HepG2 (cell line): ENCODE measurements at regions not wholly inside any gene's neighbourhood (a gene's known extent, or its start where the extent isn't known, plus 50 kb on each side); places are given as distances from the start of the nearest gene placed in this dataset.

Experiments used
- ATAC-seq: fragments of 200-7000 bp; cut with Tn5 transposase; 3 replicates; pipeline ENCODE4 v1.9.1; 2020; ENCODE audit warnings: mild to moderate bottlenecking, moderate library complexity
- BruUV-seq: library from RNA; stranded (reverse); fragments of 400-500 nt; replicated peaks from 2 replicates; lab custom pipeline; 2021; lab: Mats Ljungman, UMichigan
- CTCF ChIA-PET: fragments of 300-600 bp; formaldehyde crosslinking; extraction: SDS; loops from one replicate; lab custom pipeline; 2021; ENCODE audit warnings: low total read pairs, inconsistent platforms, low intra/inter-chr PET ratio; lab: Yijun Ruan, JAX
- POLR2A ChIA-PET: fragments of 350-600 bp; sonication (Branson Sonifier 250); formaldehyde crosslinking; loops from one replicate; lab custom pipeline; 2020; ENCODE audit warnings: antibody characterized with exemption, inconsistent platforms; lab: Yijun Ruan, JAX
- DNase-seq: peaks from one replicate; pipeline ENCODE4 v3.0.0-alpha.2; 2015; ENCODE audit warnings: low spot score
- FAIRE-seq: peaks from 3 replicates; lab custom pipeline; 2011; peaks lifted over from hg19 to GRCh38; lab: Jason Lieb, UNC
- H2AFZ ChIP-seq: one replicate; pipeline ENCODE4 v1.6.1; 2011; ENCODE audit warnings: low read length, inconsistent platforms
- H3K27ac ChIP-seq: fragments of 300-600 bp; 3 replicates; pipeline ENCODE4 v1.8.0; 2011; ENCODE audit warnings: mixed run types, mild to moderate bottlenecking, mixed read lengths, low read length, inconsistent platforms; ENCODE audit not compliant: insufficient read depth; ENCODE audit errors: extremely low read length
- H3K27me3 ChIP-seq, 2 experiments: fragments of 200-600 bp in 1 of 2; 2 replicates in 1 of 2; 3 replicates in 1 of 2; pipeline versions ENCODE4 v1.6.0 to v1.8.0; 2011; ENCODE audit warnings: low read length in 2 of 2, mild to moderate bottlenecking in 2 of 2, moderate library complexity in 2 of 2, inconsistent platforms in 1 of 2; ENCODE audit not compliant: insufficient read depth in 2 of 2, control insufficient read depth in 1 of 2
- H3K36me3 ChIP-seq, 2 experiments: fragments of 200-600 bp in 1 of 2; replicated peaks in 1 of 2; 2 replicates in 1 of 2; 3 replicates in 1 of 2; pipeline versions ENCODE4 v1.5.1 to v1.8.0; 2011; ENCODE audit warnings: low read length in 2 of 2, inconsistent platforms in 1 of 2; ENCODE audit not compliant: insufficient read depth in 2 of 2, control insufficient read depth in 1 of 2
- H3K4me1 ChIP-seq: 2 replicates; pipeline ENCODE4 v1.5.1; 2012; ENCODE audit warnings: low read length, inconsistent platforms; ENCODE audit not compliant: insufficient read depth
- H3K4me2 ChIP-seq: 2 replicates; pipeline ENCODE4 v1.6.0; 2011; ENCODE audit warnings: low read depth, low read length, inconsistent platforms
- H3K4me3 ChIP-seq, 3 experiments: fragments of 200-600 bp in 1 of 3; sonication (generic), shearing (Covaris generic) in 1 of 3; replicated peaks in 1 of 3; 2 replicates each; pipeline ENCODE4 v1.5.1; 2011 to 2016; ENCODE audit warnings: low read length in 3 of 3, inconsistent platforms in 2 of 3, low read depth in 2 of 3, mild to moderate bottlenecking in 2 of 3, control low read depth in 1 of 3, mixed read lengths in 1 of 3; ENCODE audit not compliant: insufficient read depth in 1 of 3
- H3K79me2 ChIP-seq: one replicate; pipeline ENCODE4 v1.6.1; 2011; ENCODE audit warnings: low read length, inconsistent platforms; ENCODE audit not compliant: insufficient read depth
- H3K9ac ChIP-seq: 2 replicates; pipeline ENCODE4 v1.6.0; 2011; ENCODE audit warnings: mild to moderate bottlenecking, low read depth, low read length, inconsistent platforms; ENCODE audit not compliant: insufficient read depth
- H3K9me3 ChIP-seq: 2 replicates; pipeline ENCODE4 v1.5.1; 2012; ENCODE audit warnings: mild to moderate bottlenecking, low read length
- H4K20me1 ChIP-seq: 2 replicates; pipeline ENCODE4 v1.6.0; 2011; ENCODE audit warnings: inconsistent platforms, mild to moderate bottlenecking, low read length, moderate library complexity; ENCODE audit not compliant: insufficient read depth
- ATF1 ChIP-seq: IDR thresholded peaks from 2 replicates; pipeline ENCODE4 v1.6.1; 2016; ENCODE audit warnings: mild to moderate bottlenecking, control low read depth
- EEA1 ChIP-seq: sonication (generic); formaldehyde crosslinking; IDR thresholded peaks from 2 replicates; pipeline ENCODE4 v1.5.1; 2020; ENCODE audit warnings: mild to moderate bottlenecking, missing genetic modification reagents, borderline replicate concordance
- PRPF4 ChIP-seq: fragments of 200-400 bp; formaldehyde crosslinking; IDR thresholded peaks from 2 replicates; pipeline ENCODE4 v1.6.1; 2016; ENCODE audit warnings: low read length, low read depth; ENCODE audit not compliant: poor library complexity, severe bottlenecking
- TBL1XR1 ChIP-seq: fragments of 150-350 bp; IDR thresholded peaks from 2 replicates; pipeline ENCODE4 v1.6.1; 2014; ENCODE audit warnings: borderline replicate concordance, low read length; ENCODE audit not compliant: partially characterized antibody
- ZFX ChIP-seq: sonication (generic); formaldehyde crosslinking; IDR thresholded peaks from 2 replicates; pipeline ENCODE4 v1.4.0; 2020; ENCODE audit warnings: mild to moderate bottlenecking, low read depth, missing genetic modification reagents, moderate library complexity
- ZFYVE20 ChIP-seq: sonication (generic); formaldehyde crosslinking; IDR thresholded peaks from 2 replicates; pipeline ENCODE4 v1.8.0; 2023; ENCODE audit warnings: low read depth, mild to moderate bottlenecking, moderate library complexity, missing genetic modification reagents, borderline replicate concordance
- ZNF230 ChIP-seq: sonication (generic); formaldehyde crosslinking; IDR thresholded peaks from 2 replicates; pipeline ENCODE4 v1.4.0; 2020; ENCODE audit warnings: mild to moderate bottlenecking, missing genetic modification reagents
- ZNF570 ChIP-seq: sonication (generic); formaldehyde crosslinking; IDR thresholded peaks from 2 replicates; pipeline ENCODE4 v1.4.0; 2020; ENCODE audit warnings: mild to moderate bottlenecking, missing genetic modification reagents, borderline replicate concordance
- WGBS: methylation state at CpG from one replicate; pipeline ENCODE4 v1.1.6; 2017; ENCODE audit warnings: low lambda C conversion rate; 5-methylcytosine and 5-hydroxymethylcytosine counted together
- in situ Hi-C: cut with HindIII; loops from 2 replicates; pipeline ENCODE4 v1.10.0; 2017; ENCODE audit warnings: low pct_unique_long_range_greater_than_20kb; ENCODE audit not compliant: extremely low pct_ligation_motif_present
- intact Hi-C: fragments of 100-400 bp; cut with micrococcal nuclease; formaldehyde crosslinking; loops from one replicate; pipeline ENCODE4 v1.10.0; 2022; ENCODE audit not compliant: unreplicated experiment

- TF ChIP-seq ZFYVE20 (CRISPR knock-in tag): no peak
- TF ChIP-seq ATF1: no peak
- TF ChIP-seq ZFX (CRISPR knock-in tag): no peak
- TF ChIP-seq ZNF230 (CRISPR knock-in tag): no peak
- TF ChIP-seq TBL1XR1: no peak
- TF ChIP-seq EEA1 (CRISPR knock-in tag): no peak
- TF ChIP-seq ZNF570 (CRISPR knock-in tag): no peak
Measured at GRCh38 chr6:90913266-90913960, 326.5 kb upstream of the MAP3K7 start (continued).

- H2AFZ ChIP-seq: no peak overlapping the region
- H3K4me3 ChIP-seq: no peak overlapping the region
- TF ChIP-seq PRPF4: no peak
- intact Hi-C loops (no loop called here), in situ Hi-C loops (no loop called here)
- 0% methylated on average over 1 of the region's 1 CpG for WGBS
- ChIA-PET POLR2A (no interaction called here), CTCF (no interaction called here)
- no peaks in the 10 kb centered on the region for H3K36me3 ChIP-seq
- H3K9ac ChIP-seq: no peak overlapping the region
- BruUV-seq: no TSS peak
- no peaks in the 10 kb centered on the region; a peak in 1 of 5 replicates for H3K27me3 ChIP-seq
- no peak for ATAC-seq
- no peak overlapping the region for H3K4me2 ChIP-seq
- no peaks in the 10 kb centered on the region for H4K20me1 ChIP-seq
- no peak overlapping the region for H3K27ac ChIP-seq
- no peak for DNase-seq
- FAIRE-seq: no peak
- H3K9me3 ChIP-seq: peaks cover 12% of the 10 kb centered on the region
- H3K79me2 ChIP-seq: no peaks in the 10 kb centered on the region
- no peaks in the 10 kb centered on the region for H3K4me1 ChIP-seq
Measured at GRCh38 chr6:90911642-90912041, 324.8 kb upstream of the MAP3K7 start.
